IPS-NIHi7 (cell line): ENCODE measurements at regions not wholly inside any gene's neighbourhood (a gene's known extent, or its start where the extent isn't known, plus 50 kb on each side); places are given as distances from the start of the nearest gene placed in this dataset.

ENCODE experiments used
- DNase-seq: peaks from one replicate; pipeline ENCODE4 v3.0.0; 2012; ENCODE audit warnings: mixed read lengths; ENCODE audit errors: extremely low spot score

GRCh38 chr1:4422504-4423289 is 231.7 kb upstream of the AJAP1 start:
- peak; percentile 57 for DNase-seq

GRCh38 chr1:4424254-4424653 is 230.2 kb upstream of the AJAP1 start:
- DNase-seq = no peak

DNA sequence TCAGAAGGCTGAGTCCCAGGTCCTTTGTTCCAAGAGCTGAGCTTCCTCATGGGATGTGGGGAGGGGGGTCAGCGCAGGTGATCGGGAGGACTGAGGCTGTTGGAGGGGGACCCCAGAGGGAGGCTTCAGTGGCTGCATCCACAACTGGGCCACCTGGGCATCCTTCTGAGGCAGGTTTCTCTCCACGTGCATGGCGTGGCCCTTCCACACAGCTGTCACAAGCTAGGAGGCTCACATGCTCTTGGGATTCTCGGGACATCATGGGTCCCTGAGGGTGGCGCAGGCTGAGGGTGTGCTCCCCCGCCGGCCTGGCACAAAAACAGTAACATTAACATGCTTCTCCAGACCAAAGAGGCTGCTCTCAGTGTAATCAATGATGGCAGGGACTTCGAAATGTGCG is 229.6 kb upstream of the AJAP1 start:
- DNase-seq = no peak

GRCh38 chr1:4425892-4426291 is 228.5 kb upstream of the AJAP1 start:
- DNase-seq = peak; percentile 84

- DNase-seq = no peak
These were observed 225.7 kb upstream of the AJAP1 start for GRCh38 chr1:4428711-4429110.

- DNase-seq = no peak
These were observed 223.7 kb upstream of the AJAP1 start for GRCh38 chr1:4430406-4431365.

- DNase-seq = no peak
These were observed 222.9 kb upstream of the AJAP1 start for GRCh38 chr1:4431491-4431890.

DNA sequence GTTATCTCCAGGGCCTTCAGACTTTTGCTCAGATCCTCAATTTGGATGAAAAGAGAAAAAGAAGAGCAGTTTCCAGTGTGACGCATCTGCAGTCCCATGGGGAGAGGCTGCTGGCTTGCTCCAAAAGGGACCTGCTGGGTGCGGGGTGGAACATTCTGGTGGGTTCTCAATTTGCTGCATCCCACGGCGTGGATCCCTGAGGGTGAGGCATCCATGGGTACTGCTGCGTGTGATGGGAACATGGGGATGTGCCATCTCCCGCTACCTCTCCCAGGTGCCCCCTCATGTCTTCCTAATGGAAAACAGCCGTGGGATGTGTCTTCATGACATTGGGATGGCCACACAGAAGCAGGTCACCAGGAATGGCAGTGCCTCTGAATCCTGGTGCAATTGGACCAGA is 221.3 kb upstream of the AJAP1 start:
- no peak for DNase-seq

- DNase-seq = no peak
These were observed 210.3 kb upstream of the AJAP1 start for GRCh38 chr1:4444086-4444485.

DNA sequence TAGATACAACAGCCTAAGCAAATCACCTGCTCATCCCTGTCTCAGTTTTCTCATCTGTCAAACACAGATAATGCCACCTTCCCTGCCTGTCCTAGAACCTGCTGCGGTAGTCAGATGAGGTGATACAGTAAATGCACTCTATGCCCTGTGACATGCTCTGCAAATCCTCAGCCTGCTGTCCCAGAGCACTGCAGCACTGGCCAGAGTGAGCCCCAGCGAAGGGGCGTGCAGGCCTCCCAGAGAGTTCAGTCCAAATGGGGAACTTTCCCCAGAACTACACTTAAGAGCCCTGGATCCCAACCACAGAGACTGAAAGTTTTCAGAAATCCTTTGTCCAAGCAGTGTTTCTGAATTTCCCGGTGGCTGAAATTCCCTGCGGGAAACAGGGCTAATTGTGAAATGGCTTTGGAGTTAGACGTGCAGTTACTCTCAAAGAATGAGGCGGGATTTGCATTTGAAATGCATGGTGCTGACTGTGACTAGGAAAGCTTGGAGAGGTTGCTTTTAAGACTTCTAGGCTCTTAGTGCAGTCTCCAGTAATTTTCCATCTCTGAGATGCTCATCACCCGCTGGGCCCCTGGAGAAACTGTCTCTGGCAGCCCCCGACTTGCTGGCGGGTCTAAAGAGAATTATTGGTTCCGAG is 206.5 kb upstream of the AJAP1 start:
- DNase-seq = peak; percentile 35

DNA sequence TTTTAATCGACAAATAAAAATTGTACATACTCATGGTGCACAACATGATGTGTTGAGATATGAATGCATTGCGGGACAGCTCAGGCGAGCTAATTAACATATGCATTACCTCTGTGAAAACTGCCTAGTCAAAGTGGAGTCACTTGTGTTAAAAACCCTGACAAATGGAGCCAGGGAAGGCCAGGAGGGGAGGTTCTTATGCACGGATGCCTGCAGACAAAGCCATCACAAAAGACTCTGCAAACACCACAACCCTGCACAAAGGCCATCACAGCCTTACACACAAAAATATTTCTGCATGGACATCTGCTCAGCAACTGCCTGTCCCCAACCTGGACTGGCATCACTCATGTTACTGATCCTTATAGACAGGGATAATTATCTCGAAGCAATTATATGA is 204.4 kb upstream of the AJAP1 start:
- DNase-seq = no peak

- no peak for DNase-seq
These were observed 201.7 kb upstream of the AJAP1 start for GRCh38 chr1:4452701-4453100.

DNA sequence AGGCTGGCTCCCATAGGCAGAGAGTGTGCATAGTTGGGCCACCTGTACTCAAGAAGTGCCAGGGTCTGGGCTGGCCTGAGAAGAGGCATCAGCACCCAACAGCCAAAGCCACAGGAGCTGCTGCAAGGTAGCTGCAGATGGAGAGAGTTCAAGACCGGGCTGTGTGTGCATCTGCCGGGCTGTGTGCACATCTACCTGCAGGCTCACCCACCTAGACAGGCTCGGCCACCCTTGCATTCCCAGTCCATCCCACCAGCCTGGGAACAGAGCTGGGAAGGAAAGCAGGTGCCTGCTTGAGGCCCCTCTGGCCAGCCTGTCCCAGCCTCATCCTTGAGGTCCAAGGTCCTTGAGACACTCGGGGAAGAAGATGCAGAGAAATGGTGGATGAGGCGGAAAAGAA is 194.4 kb upstream of the AJAP1 start:
- DNase-seq = no peak

GRCh38 chr1:4460651-4461050 is 193.8 kb upstream of the AJAP1 start:
- no peak for DNase-seq

- no peak for DNase-seq
These were observed 192.6 kb upstream of the AJAP1 start for GRCh38 chr1:4461726-4462290.

DNA sequence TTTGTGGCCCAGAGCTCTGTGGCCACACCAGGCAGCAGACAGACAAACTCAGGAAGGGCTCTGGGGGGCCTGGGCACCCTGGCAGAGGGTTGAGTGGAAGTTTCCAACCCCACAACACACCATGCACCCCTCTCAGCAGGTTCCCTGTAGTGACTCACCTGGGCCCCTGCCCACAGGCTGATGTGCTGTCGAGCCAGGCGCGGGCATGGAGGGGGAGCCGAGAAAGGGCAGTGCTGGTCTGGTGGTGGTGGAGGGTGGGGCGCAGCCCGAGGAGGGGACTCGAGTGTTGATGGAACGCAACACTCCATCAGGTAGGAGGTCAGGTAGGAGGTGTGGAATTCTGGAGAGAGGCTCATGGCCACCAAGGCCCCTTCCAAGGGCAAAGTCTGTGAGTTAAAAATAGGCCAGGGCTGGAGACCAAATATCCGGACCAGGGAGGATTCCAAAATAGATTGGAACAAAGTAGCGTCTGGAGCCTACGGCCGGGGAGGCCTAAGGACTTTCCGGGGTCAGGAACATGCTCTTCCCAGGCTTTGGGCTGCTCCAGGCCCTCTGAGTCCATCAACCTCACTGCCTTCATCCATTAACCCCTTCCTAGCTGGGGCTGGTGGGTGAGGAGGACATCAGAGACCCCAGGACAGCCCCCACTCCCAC is 191.5 kb upstream of the AJAP1 start:
- no peak for DNase-seq

GRCh38 chr1:4463631-4464030 is 190.8 kb upstream of the AJAP1 start:
- no peak for DNase-seq

DNA sequence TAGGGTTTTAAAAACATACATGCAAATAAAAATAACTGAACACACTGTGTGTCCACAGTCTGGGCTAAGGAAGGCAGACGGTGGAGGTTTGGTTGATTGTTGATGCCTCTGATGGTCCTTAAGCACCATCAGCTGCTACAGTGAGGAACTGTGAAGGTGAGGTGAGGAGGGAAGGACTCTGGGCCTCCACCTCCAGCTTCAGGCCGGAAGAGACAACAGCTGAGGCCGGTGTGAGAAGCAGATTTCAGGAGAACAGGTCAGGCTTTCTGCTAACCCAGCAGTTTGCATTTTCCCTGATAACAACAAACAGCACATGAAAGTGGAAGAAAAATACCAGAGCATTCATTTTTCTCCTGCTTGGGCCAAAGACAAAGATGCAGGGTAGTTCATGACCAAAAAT is 189.9 kb upstream of the AJAP1 start:
- DNase-seq = no peak

- no peak for DNase-seq
These were observed 187.2 kb upstream of the AJAP1 start for GRCh38 chr1:4467241-4467640.

GRCh38 chr1:4468386-4468785 is 186.0 kb upstream of the AJAP1 start:
- DNase-seq = no peak

DNA sequence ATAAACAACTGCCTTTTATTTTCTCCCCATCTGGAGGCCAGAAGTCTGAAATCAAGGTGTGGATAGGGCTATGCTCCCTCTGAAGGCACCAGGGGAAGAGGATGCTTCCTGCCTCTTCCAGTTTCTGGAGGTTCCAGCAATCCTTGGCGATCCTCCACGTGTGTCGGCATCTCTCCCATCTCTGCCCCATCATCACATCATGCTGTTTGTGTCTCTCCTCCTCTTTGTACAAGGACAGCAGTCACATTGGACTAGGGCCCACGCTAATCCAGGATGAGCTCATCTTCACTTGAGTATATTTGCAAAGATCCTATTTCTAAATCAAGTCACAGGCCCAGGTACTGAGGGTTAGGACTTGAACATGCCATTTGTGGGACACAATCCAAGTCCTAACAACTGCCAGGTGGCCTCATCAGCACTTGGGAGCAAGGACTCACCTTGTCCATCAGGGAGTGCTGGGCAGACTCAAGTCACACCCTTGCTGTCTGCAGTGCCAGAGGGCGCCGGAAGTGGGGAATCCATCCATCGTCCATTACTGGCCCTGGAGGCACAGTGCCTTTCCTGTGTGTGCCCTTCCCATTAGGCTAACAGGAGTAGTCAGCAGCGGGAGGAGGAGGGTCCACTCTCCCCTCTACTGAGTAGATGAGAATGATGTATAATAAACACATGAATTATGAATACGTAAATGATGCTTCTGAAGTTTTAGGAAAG is 185.4 kb upstream of the AJAP1 start:
- DNase-seq = no peak
